ENCODE measurements at regions not wholly inside any gene's neighbourhood (a gene's known extent, or its start where the extent isn't known, plus 50 kb on each side); places are given as distances from the start of the nearest gene placed in this dataset.

GRCh38 chr21:30962013-30962412 lies 76.3 kb downstream of the KRTAP19-8 start (continued):
- TF ChIP-seq KLF6 (CRISPR knock-in tag; IDR thresholded peaks at IDR 0.05) (no peak), KLF13 (CRISPR knock-in tag; IDR thresholded peaks at IDR 0.05) (no peak), HNF1B (CRISPR knock-in tag; IDR thresholded peaks at IDR 0.05) (no peak), ZNF713 (CRISPR knock-in tag; IDR thresholded peaks at IDR 0.05) (no peak), ZNF563 (CRISPR knock-in tag; IDR thresholded peaks at IDR 0.05) (no peak), ISL2 (CRISPR knock-in tag; IDR thresholded peaks at IDR 0.05) (no peak)

GRCh38 chr21:30958741-30959140 lies 77.4 kb upstream of the KRTAP11-1 start:
- intact Hi-C loops (cut with micrococcal nuclease; ENCODE audit: unreplicated experiment) = no loop called here
- no peak for FAIRE-seq
- no peaks in the 10 kb centered on the region for H4K20me1 ChIP-seq (ENCODE audit: insufficient read depth, low read length)
- no peaks in the 10 kb centered on the region for H3K27me3 ChIP-seq (ENCODE audit: control insufficient read depth in 1 of 2, insufficient read depth in 2 of 2, low read length in 2 of 2)
- WGBS (ENCODE audit: low lambda C conversion rate) = 2% methylated on average over 7 of the region's 7 CpGs
- POLR2A ChIA-PET = no interaction called here
- H3K9ac ChIP-seq (ENCODE audit: insufficient read depth, low read depth, low read length) = no peak overlapping the region
- peaks cover 93% of the 10 kb centered on the region for H3K9me3 ChIP-seq (ENCODE audit: low read length)
- no peaks in the 10 kb centered on the region for H3K36me3 ChIP-seq (replicated peaks in 1 of 2; ENCODE audit: control insufficient read depth in 1 of 2, insufficient read depth in 2 of 2, low read length in 2 of 2)
- H3K4me2 ChIP-seq (ENCODE audit: low read depth, low read length) = no peak overlapping the region
- CTCF ChIA-PET (ENCODE audit: low intra/inter-chr PET ratio, low total read pairs) = no interaction called here
- H3K27ac ChIP-seq (ENCODE audit: extremely low read length, insufficient read depth, low read length) = no peak overlapping the region
- H3K4me3 ChIP-seq (replicated peaks in 1 of 3; ENCODE audit: insufficient read depth in 1 of 3, low read depth in 2 of 3, low read length in 3 of 3) = no peak overlapping the region
- in situ Hi-C loops (cut with HindIII; ENCODE audit: extremely low pct_ligation_motif_present, low pct_unique_long_range_greater_than_20kb) = no loop called here
- no peaks in the 10 kb centered on the region for H3K4me1 ChIP-seq (ENCODE audit: insufficient read depth, low read length)
- no peak overlapping the region for H2AFZ ChIP-seq (ENCODE audit: low read length)
- ATAC-seq = no peak
- DNase-seq (ENCODE audit: low spot score) = no peak
- H3K79me2 ChIP-seq (ENCODE audit: insufficient read depth, low read length) = no peaks in the 10 kb centered on the region
- BruUV-seq (replicated peaks) = no TSS peak
- TF ChIP-seq SRSF4 (IDR thresholded peaks at IDR 0.05; ENCODE audit: low read depth, low read length, poor library complexity, severe bottlenecking) (no peak), FOXP4 (CRISPR knock-in tag; IDR thresholded peaks at IDR 0.05) (no peak), CEBPZ (IDR thresholded peaks at IDR 0.05; ENCODE audit: low read length) (no peak), SMYD3 (CRISPR knock-in tag; IDR thresholded peaks at IDR 0.05) (no peak), TRIM24 (CRISPR knock-in tag; IDR thresholded peaks at IDR 0.05) (no peak), UBTF (CRISPR knock-in tag; IDR thresholded peaks at IDR 0.05) (no peak), HOXA7 (CRISPR knock-in tag; IDR thresholded peaks at IDR 0.05) (no peak), MED1 (CRISPR knock-in tag; IDR thresholded peaks at IDR 0.05) (no peak), PAX8 (CRISPR knock-in tag; IDR thresholded peaks at IDR 0.05; ENCODE audit: borderline replicate concordance) (no peak), MIER3 (CRISPR knock-in tag; IDR thresholded peaks at IDR 0.05; ENCODE audit: borderline replicate concordance) (no peak)

Measured in HepG2 (cell line).